IMR-90 (cell line): ENCODE measurements at regions not wholly inside any gene's neighbourhood (a gene's known extent, or its start where the extent isn't known, plus 50 kb on each side); places are given as distances from the start of the nearest gene placed in this dataset.

Experiments
- ATAC-seq: fragments of 200-7000 bp; cut with Tn5 transposase; 2 replicates; pipeline ENCODE4 v1.9.1; 2020; ENCODE audit warnings: low read depth, mild to moderate bottlenecking, moderate library complexity
- BruUV-seq: library from RNA; stranded (reverse); fragments of 400-500 nt; replicated peaks from 2 replicates; lab custom pipeline; 2021; lab: Mats Ljungman, UMichigan
- CTCF ChIA-PET: fragments of 300-600 bp; formaldehyde crosslinking; extraction: SDS; loops from one replicate; lab custom pipeline; 2021; ENCODE audit warnings: antibody characterized with exemption; lab: Yijun Ruan, JAX
- POLR2A ChIA-PET: fragments of 300-600 bp; sonication (Branson Sonifier 250); formaldehyde crosslinking; loops from one replicate; lab custom pipeline; 2022; ENCODE audit warnings: antibody characterized with exemption; ENCODE audit not compliant: unreplicated experiment; lab: Charles Lee
- DNase-seq: peaks from one replicate; pipeline ENCODE4 v3.0.0; 2013
- H2AFZ ChIP-seq: replicated peaks from 2 replicates; pipeline ENCODE3; 2013; ENCODE audit warnings: low read length, mild to moderate bottlenecking; ENCODE audit not compliant: poor library complexity
- H2AK5ac ChIP-seq: 2 replicates; pipeline ENCODE4 v1.6.1; 2013; ENCODE audit warnings: low read depth, low read length, inconsistent platforms
- H2AK9ac ChIP-seq: replicated peaks from 2 replicates; pipeline ENCODE3; 2013; ENCODE audit warnings: mild to moderate bottlenecking, low read depth, low read length, moderate library complexity; ENCODE audit not compliant: poor library complexity
- H2BK120ac ChIP-seq: 2 replicates; pipeline ENCODE4 v1.6.1; 2013; ENCODE audit warnings: low read depth, low read length, inconsistent platforms
- H2BK15ac ChIP-seq: 3 replicates; pipeline ENCODE4 v1.6.1; 2013; ENCODE audit warnings: low read depth, low read length, inconsistent platforms
- H2BK20ac ChIP-seq: 2 replicates; pipeline ENCODE4 v1.6.1; 2013; ENCODE audit warnings: low read depth, mild to moderate bottlenecking, inconsistent platforms, low read length, moderate library complexity
- H2BK5ac ChIP-seq: 2 replicates; pipeline ENCODE4 v1.6.1; 2013; ENCODE audit warnings: mild to moderate bottlenecking, low read depth, low read length, inconsistent platforms; ENCODE audit not compliant: poor library complexity, severe bottlenecking
- H3K14ac ChIP-seq: replicated peaks from 2 replicates; pipeline ENCODE4 v1.6.1; 2013; ENCODE audit warnings: low read depth, low read length, inconsistent platforms
- H3K18ac ChIP-seq: 2 replicates; pipeline ENCODE4 v1.6.1; 2013; ENCODE audit warnings: low read depth, low read length, control low read depth
- H3K23ac ChIP-seq: 2 replicates; pipeline ENCODE4 v1.6.1; 2013; ENCODE audit warnings: low read depth, low read length, inconsistent platforms
- H3K27ac ChIP-seq: 2 replicates; pipeline ENCODE4 v1.5.1; 2013; ENCODE audit warnings: mild to moderate bottlenecking, control low read depth, low read length; ENCODE audit not compliant: insufficient read depth
- H3K27me3 ChIP-seq: 2 replicates; pipeline ENCODE4 v1.6.1; 2013; ENCODE audit warnings: low read length; ENCODE audit not compliant: control insufficient read depth, insufficient read depth
- H3K36me3 ChIP-seq: 2 replicates; pipeline ENCODE4 v1.6.1; 2013; ENCODE audit warnings: low read length, mixed read lengths; ENCODE audit not compliant: control insufficient read depth, insufficient read depth
- H3K4ac ChIP-seq: 2 replicates; pipeline ENCODE4 v1.6.1; 2013; ENCODE audit warnings: low read depth, low read length, inconsistent platforms
- H3K4me1 ChIP-seq: 2 replicates; pipeline ENCODE4 v1.6.1; 2013; ENCODE audit warnings: low read length, mixed read lengths; ENCODE audit not compliant: control insufficient read depth, insufficient read depth
- H3K4me2 ChIP-seq: 2 replicates; pipeline ENCODE4 v1.6.1; 2013; ENCODE audit warnings: low read depth, mild to moderate bottlenecking, control low read depth, low read length, moderate library complexity
- H3K4me3 ChIP-seq: 2 replicates; pipeline ENCODE4 v1.5.1; 2013; ENCODE audit warnings: low read depth, mild to moderate bottlenecking, control low read depth, low read length, moderate library complexity; ENCODE audit not compliant: insufficient read depth
- H3K56ac ChIP-seq: 2 replicates; pipeline ENCODE4 v1.6.1; 2013; ENCODE audit warnings: low read length, inconsistent platforms; ENCODE audit not compliant: insufficient read depth; ENCODE audit errors: extremely low read depth
- H3K79me1 ChIP-seq, 2 experiments: 2 replicates each; pipeline ENCODE4 v1.6.1; 2013; ENCODE audit warnings: low read length in 2 of 2, inconsistent platforms in 1 of 2, low read depth in 1 of 2
- H3K9ac ChIP-seq: 2 replicates; pipeline ENCODE4 v1.6.1; 2013; ENCODE audit warnings: low read depth, low read length, control low read depth
- H3K9me1 ChIP-seq: 2 replicates; pipeline ENCODE4 v1.6.1; 2013; ENCODE audit warnings: low read length, inconsistent platforms; ENCODE audit not compliant: insufficient read depth
- H3K9me3 ChIP-seq: 2 replicates; pipeline ENCODE4 v1.6.1; 2013; ENCODE audit warnings: low read length; ENCODE audit not compliant: control insufficient read depth, insufficient read depth
- H4K20me1 ChIP-seq: 2 replicates; pipeline ENCODE4 v1.6.1; 2013; ENCODE audit warnings: low read length, inconsistent platforms; ENCODE audit not compliant: insufficient read depth
- H4K5ac ChIP-seq: 2 replicates; pipeline ENCODE4 v1.6.1; 2013; ENCODE audit warnings: mild to moderate bottlenecking, low read depth, low read length, control low read depth
- H4K8ac ChIP-seq, 2 experiments: 2 replicates each; pipeline ENCODE4 v1.6.1; 2013; ENCODE audit warnings: low read depth in 2 of 2, low read length in 2 of 2, control low read depth in 1 of 2, inconsistent platforms in 1 of 2
- H4K91ac ChIP-seq: 2 replicates; pipeline ENCODE4 v1.6.1; 2013; ENCODE audit warnings: low read depth, low read length, inconsistent platforms; ENCODE audit not compliant: insufficient read depth
- BHLHE40 ChIP-seq: fragments of 150-350 bp; IDR thresholded peaks from 2 replicates; pipeline ENCODE4 v1.6.1; 2016; ENCODE audit warnings: mild to moderate bottlenecking, low read depth, low read length
- CEBPB ChIP-seq: IDR thresholded peaks from 2 replicates; pipeline ENCODE4 v1.6.1; 2012; ENCODE audit warnings: low read depth, low read length, improper control_type of control experiment
- CHD1 ChIP-seq: IDR thresholded peaks from 2 replicates; pipeline ENCODE4 v1.6.1; 2012; ENCODE audit warnings: low read depth, low read length, improper control_type of control experiment
- CTCF ChIP-seq: conservative IDR thresholded peaks from 2 replicates; pipeline ENCODE4 v1.5.1; 2012; ENCODE audit warnings: mild to moderate bottlenecking, low read depth, low read length, improper control_type of control experiment
- FOS ChIP-seq: fragments of 150-350 bp; IDR thresholded peaks from 2 replicates; pipeline ENCODE4 v1.6.1; 2016; ENCODE audit warnings: low read depth, low read length
- MAZ ChIP-seq: IDR thresholded peaks from 2 replicates; pipeline ENCODE4 v1.6.1; 2012; ENCODE audit warnings: low read depth, mild to moderate bottlenecking, low read length, improper control_type of control experiment, moderate library complexity, borderline replicate concordance
- MXI1 ChIP-seq: IDR thresholded peaks from 2 replicates; pipeline ENCODE4 v1.6.1; 2012; ENCODE audit warnings: low read depth, mild to moderate bottlenecking, low read length, moderate library complexity, borderline replicate concordance
- NFE2L2 ChIP-seq: fragments of 150-350 bp; IDR thresholded peaks from 2 replicates; pipeline ENCODE4 v1.6.1; 2016; ENCODE audit warnings: low read depth, mild to moderate bottlenecking, low read length
- POLR2A ChIP-seq: IDR thresholded peaks from 2 replicates; pipeline ENCODE4 v1.6.1; 2012; ENCODE audit warnings: mild to moderate bottlenecking, low read depth, low read length
- RAD21 ChIP-seq: IDR thresholded peaks from 2 replicates; pipeline ENCODE4 v1.6.1; 2012; ENCODE audit warnings: low read length, improper control_type of control experiment
- SMC3 ChIP-seq: fragments of 150-350 bp; IDR thresholded peaks from 2 replicates; pipeline ENCODE4 v1.6.1; 2016; ENCODE audit warnings: low read depth, mild to moderate bottlenecking, antibody characterized with exemption, low read length, moderate library complexity
- WGBS, 2 experiments: methylation state at CpG; one replicate each; pipeline versions ENCODE4 v1.1.5 to v1.1.7; 2013; ENCODE audit warnings: missing lambda C conversion rate in 2 of 2; ENCODE audit not compliant: insufficient read length in 1 of 2; ENCODE audit errors: extremely low coverage in 2 of 2; 5-methylcytosine and 5-hydroxymethylcytosine counted together
- dilution Hi-C: fragments of 300-500 bp; cut with HindIII; formaldehyde crosslinking; loops from one replicate; pipeline ENCODE4 v1.14.3; 2018; ENCODE audit warnings: low sequenced_read_pairs; ENCODE audit not compliant: unreplicated experiment
- in situ Hi-C: fragments of 300-500 bp; cut with MboI; formaldehyde crosslinking; loops from 3 replicates; pipeline ENCODE4 v1.14.3; 2019; ENCODE audit warnings: low sequenced_read_pairs, inconsistent platforms, mixed read lengths
- intact Hi-C: fragments of 100-400 bp; cut with micrococcal nuclease; formaldehyde crosslinking; loops from 2 replicates; pipeline ENCODE4 v1.10.0; 2022
- TF ChIP-seq, protein P1 (sequence below): fragments of 150-350 bp; IDR thresholded peaks from 2 replicates; pipeline ENCODE4 v1.6.1; 2016; ENCODE audit warnings: low read depth, mild to moderate bottlenecking, low read length, moderate library complexity, borderline replicate concordance

GRCh38 chr1:196147530-196147929 lies 460.7 kb downstream of the KCNT2 start:
- no TSS peak for BruUV-seq
- CTCF ChIA-PET = interaction anchor here (0.9 to 1.3 kb wide), 3 partner anchors 169 to 260 kb away, joined by 3 to 4 read pairs (median 3); no protein-coding TSS in a partner anchor
- H3K27me3 ChIP-seq = no peaks in the 10 kb centered on the region
- H3K23ac ChIP-seq = no peak overlapping the region
- no peak for ATAC-seq
- no peaks in the 10 kb centered on the region for H3K79me1 ChIP-seq
- no peak overlapping the region for H3K4ac ChIP-seq
- no CpG with 5 or more reads among the region's 2 CpGs for WGBS, 2 experiments
- no peak overlapping the region for H2BK5ac ChIP-seq
- H4K8ac ChIP-seq = no peak overlapping the region
- H3K36me3 ChIP-seq = no peaks in the 10 kb centered on the region
- no peak overlapping the region for H2BK15ac ChIP-seq
- TF ChIP-seq MXI1 (no peak), CTCF (no peak), CEBPB (no peak), BHLHE40 (no peak), NFE2L2 (no peak), FOS (no peak), RAD21 (no peak), SMC3 (no peak), CHD1 (no peak), MAZ (no peak), POLR2A (no peak)
- TF ChIP-seq, protein P1, sequence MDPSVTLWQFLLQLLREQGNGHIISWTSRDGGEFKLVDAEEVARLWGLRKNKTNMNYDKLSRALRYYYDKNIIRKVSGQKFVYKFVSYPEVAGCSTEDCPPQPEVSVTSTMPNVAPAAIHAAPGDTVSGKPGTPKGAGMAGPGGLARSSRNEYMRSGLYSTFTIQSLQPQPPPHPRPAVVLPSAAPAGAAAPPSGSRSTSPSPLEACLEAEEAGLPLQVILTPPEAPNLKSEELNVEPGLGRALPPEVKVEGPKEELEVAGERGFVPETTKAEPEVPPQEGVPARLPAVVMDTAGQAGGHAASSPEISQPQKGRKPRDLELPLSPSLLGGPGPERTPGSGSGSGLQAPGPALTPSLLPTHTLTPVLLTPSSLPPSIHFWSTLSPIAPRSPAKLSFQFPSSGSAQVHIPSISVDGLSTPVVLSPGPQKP = no peak
- no peaks in the 10 kb centered on the region for H3K4me1 ChIP-seq
- no peak overlapping the region for H2AK9ac ChIP-seq
- H3K27ac ChIP-seq = no peak overlapping the region
- no peak overlapping the region for H2BK120ac ChIP-seq
- H3K56ac ChIP-seq = no peak overlapping the region
- intact Hi-C loops = no loop called here
- no peak overlapping the region for H3K18ac ChIP-seq
- no peak overlapping the region for H3K14ac ChIP-seq
- POLR2A ChIA-PET = no interaction called here
- H2AFZ ChIP-seq = no peak overlapping the region
- H2BK20ac ChIP-seq = no peak overlapping the region
- dilution Hi-C loops = no loop called here
- no peak overlapping the region for H4K91ac ChIP-seq
- H2AK5ac ChIP-seq = no peak overlapping the region
- H3K4me3 ChIP-seq = no peak overlapping the region
- no peak overlapping the region for H3K9ac ChIP-seq
- H3K9me1 ChIP-seq = no peaks in the 10 kb centered on the region
- H3K4me2 ChIP-seq = no peak overlapping the region
- in situ Hi-C loops = loop anchor here (10.0 kb wide), 1 partner anchor 517 kb away; no protein-coding TSS in a partner anchor
- H3K9me3 ChIP-seq = no peaks in the 10 kb centered on the region
- H4K5ac ChIP-seq = no peak overlapping the region
- DNase-seq = no peak
- H4K20me1 ChIP-seq = no peaks in the 10 kb centered on the region
